ENCODE measurements at regions not wholly inside any gene's neighbourhood (a gene's known extent, or its start where the extent isn't known, plus 50 kb on each side); places are given as distances from the start of the nearest gene placed in this dataset.

- TF ChIP-seq CTCF (IDR thresholded peaks at IDR 0.05) (no peak), POLR2A (IDR thresholded peaks at IDR 0.05; ENCODE audit: low read depth) (no peak), POLR2AphosphoS5 (IDR thresholded peaks at IDR 0.05) (no peak)
Observed at GRCh38 chr5:93810780-93811179, 69.4 kb upstream of the POU5F2 start.

Measured in esophagus muscularis mucosa (tissue), 3 donors.